Transverse colon (tissue), 4 donors: ENCODE measurements at regions not wholly inside any gene's neighbourhood (a gene's known extent, or its start where the extent isn't known, plus 50 kb on each side); places are given as distances from the start of the nearest gene placed in this dataset.

Experiments used
- DNase-seq: peaks from one replicate; pipeline ENCODE4 v3.0.0-alpha.2; 2019
- H3K27ac ChIP-seq, 4 donors: fragments of 200-600 bp; sonication (generic); 2 replicates each; pipeline ENCODE4 v1.5.1; 2016 to 2018; ENCODE audit warnings: inconsistent platforms in 4 of 4
- H3K27me3 ChIP-seq: fragments of 200-600 bp; sonication (generic); 2 replicates; pipeline ENCODE4 v1.5.1; 2017; ENCODE audit warnings: inconsistent platforms
- H3K36me3 ChIP-seq, 4 donors: fragments of 200-600 bp; sonication (generic); 2 replicates each; pipeline ENCODE4 v1.5.1; 2017 to 2019; ENCODE audit warnings: inconsistent platforms in 4 of 4
- H3K4me1 ChIP-seq, 4 donors: fragments of 200-600 bp; sonication (generic); 2 replicates each; pipeline ENCODE4 v1.5.1; 2017 to 2020; ENCODE audit warnings: inconsistent platforms in 4 of 4
- H3K4me3 ChIP-seq, 4 donors: fragments of 200-600 bp; sonication (generic); 1 replicate in 1 of 4; 2 replicates in 3 of 4; pipeline versions ENCODE4 v1.5.1 to v1.6.1; 2017 to 2019; ENCODE audit warnings: inconsistent platforms in 4 of 4
- H3K9me3 ChIP-seq, 2 donors: fragments of 200-600 bp; sonication (generic); 2 replicates each; pipeline ENCODE4 v1.5.1; 2017 to 2019; ENCODE audit warnings: inconsistent platforms in 2 of 2
- CTCF ChIP-seq, 5 experiments: fragments of 200-600 bp in 3 of 5; fragments of 450-650 bp in 2 of 5; sonication (generic) in 3 of 5; IDR thresholded peaks; 1 replicate in 2 of 5; 2 replicates in 3 of 5; pipeline ENCODE4 v1.5.1; 2016 to 2017; ENCODE audit warnings: antibody characterized with exemption in 5 of 5, inconsistent platforms in 3 of 5, mild to moderate bottlenecking in 2 of 5, moderate library complexity in 1 of 5
- EP300 ChIP-seq: sonication (generic); formaldehyde crosslinking; IDR thresholded peaks from one replicate; pipeline ENCODE4 v1.6.1; 2017; ENCODE audit warnings: antibody characterized with exemption, low read depth
- POLR2A ChIP-seq: fragments of 450-650 bp; IDR thresholded peaks from one replicate; pipeline ENCODE4 v1.6.1; 2016; ENCODE audit warnings: antibody characterized with exemption, mild to moderate bottlenecking, moderate library complexity
- POLR2AphosphoS5 ChIP-seq, 3 donors: sonication (generic); formaldehyde crosslinking; IDR thresholded peaks; one replicate each; pipeline ENCODE4 v1.6.1; 2016; ENCODE audit warnings: antibody characterized with exemption in 3 of 3
- WGBS, 2 donors: methylation state at CpG; one replicate each; pipeline ENCODE4 v1.1.5; 2018; ENCODE audit warnings: low coverage in 1 of 2; 5-methylcytosine and 5-hydroxymethylcytosine counted together
- in situ Hi-C, 4 donors: fragments of 200-750 bp; cut with MboI; loops; one replicate each; pipeline versions ENCODE4 v1.15.0 to v1.15.1; 2017; ENCODE audit warnings: low sequenced_read_pairs in 3 of 4, low pct_ligation_motif_present in 1 of 4, low pct_unique_long_range_greater_than_20kb in 1 of 4
- intact Hi-C: fragments of 100-400 bp; cut with DNase I; formaldehyde crosslinking; loops from one replicate; pipeline ENCODE4 v1.15.1; 2023; ENCODE audit warnings: low total_unique reads

- H3K4me1 ChIP-seq, result no peaks in the 10 kb centered on the region
- 92% methylated on average over 2 of the region's 2 CpGs for WGBS, 2 donors
- intact Hi-C loops, result no loop called here
- no peak for DNase-seq
- H3K27me3 ChIP-seq, result no peaks in the 10 kb centered on the region
- no peak overlapping the region for H3K27ac ChIP-seq
- TF ChIP-seq POLR2A, result no peak
- no peak for TF ChIP-seq EP300
- TF ChIP-seq CTCF (IDR thresholded peaks at IDR 0.05), result no peak
- TF ChIP-seq POLR2AphosphoS5 (IDR thresholded peaks at IDR 0.05), result no peak
- no peaks in the 10 kb centered on the region for H3K36me3 ChIP-seq
- no peaks in the 10 kb centered on the region for H3K9me3 ChIP-seq
- in situ Hi-C loops, result no loop called here
- H3K4me3 ChIP-seq, result no peak overlapping the region
Measured at GRCh38 chr12:76256321-76256720, 91.9 kb downstream of the BBS10 start.

GRCh38 chr12:76255692-76256091 lies 92.5 kb downstream of the BBS10 start:
- Histone ChIP-seq H3K4me1 (no peaks in the 10 kb centered on the region), H3K36me3 (no peaks in the 10 kb centered on the region), H3K27me3 (no peaks in the 10 kb centered on the region), H3K27ac (no peak overlapping the region), H3K4me3 (no peak overlapping the region), H3K9me3 (no peaks in the 10 kb centered on the region)
- 59 to 60% methylated on average over 1 to 2 of the region's 2 CpGs for WGBS, 2 donors
- TF ChIP-seq EP300, result no peak
- TF ChIP-seq POLR2AphosphoS5 (IDR thresholded peaks at IDR 0.05), result no peak
- TF ChIP-seq CTCF (IDR thresholded peaks at IDR 0.05), result no peak
- TF ChIP-seq POLR2A, result no peak
- intact Hi-C loops (no loop called here), in situ Hi-C loops (no loop called here)
- no peak for DNase-seq

GRCh38 chr12:76255281-76255680 lies 92.9 kb downstream of the BBS10 start:
- TF ChIP-seq POLR2AphosphoS5 (IDR thresholded peaks at IDR 0.05) (no peak), POLR2A (no peak), CTCF (IDR thresholded peaks at IDR 0.05) (no peak), EP300 (no peak)
- H3K27me3 ChIP-seq, result no peaks in the 10 kb centered on the region
- in situ Hi-C loops, result no loop called here
- no peak overlapping the region for H3K27ac ChIP-seq
- H3K9me3 ChIP-seq, result no peaks in the 10 kb centered on the region
- no peaks in the 10 kb centered on the region for H3K36me3 ChIP-seq
- no peak for DNase-seq
- WGBS, 2 donors, result 40 to 47% methylated on average over 2 to 3 of the region's 3 CpGs
- no peaks in the 10 kb centered on the region for H3K4me1 ChIP-seq
- intact Hi-C loops, result no loop called here
- H3K4me3 ChIP-seq, result no peak overlapping the region

- Histone ChIP-seq H3K27me3 (no peaks in the 10 kb centered on the region), H3K4me1 (no peaks in the 10 kb centered on the region), H3K27ac (no peak overlapping the region), H3K4me3 (no peak overlapping the region), H3K9me3 (no peaks in the 10 kb centered on the region), H3K36me3 (no peaks in the 10 kb centered on the region)
- TF ChIP-seq POLR2A, result no peak
- TF ChIP-seq POLR2AphosphoS5 (IDR thresholded peaks at IDR 0.05), result no peak
- no peak for TF ChIP-seq CTCF (IDR thresholded peaks at IDR 0.05)
- TF ChIP-seq EP300, result no peak
- in situ Hi-C loops (no loop called here), intact Hi-C loops (no loop called here)
- DNase-seq, result no peak
- 83 to 90% methylated on average over 2 to 11 of the region's 11 CpGs for WGBS, 2 donors
Measured at GRCh38 chr12:76252031-76252430, 96.2 kb downstream of the BBS10 start.
